ENCODE measurements at regions not wholly inside any gene's neighbourhood (a gene's known extent, or its start where the extent isn't known, plus 50 kb on each side); places are given as distances from the start of the nearest gene placed in this dataset.

- Histone ChIP-seq H3K4me1 (no peaks in the 10 kb centered on the region), H3K4me3 (no peak overlapping the region), H3K27ac (no peak overlapping the region), H3K9me3 (peaks cover 0 to 9% of the 10 kb centered on the region in 2 donors), H3K27me3 (no peaks in the 10 kb centered on the region), H3K36me3 (no peaks in the 10 kb centered on the region)
- no peak for TF ChIP-seq POLR2A (IDR thresholded peaks at IDR 0.05)
- no peak for TF ChIP-seq POLR2AphosphoS5 (IDR thresholded peaks at IDR 0.05)
- TF ChIP-seq CTCF (IDR thresholded peaks at IDR 0.05), result no peak
- intact Hi-C loops (cut with DNase I; ENCODE audit: low total_unique reads), result no loop called here
- DNase-seq (ENCODE audit: low spot score in 2 of 2), result no peak
Observed at GRCh38 chr1:4856396-4856795, 202.0 kb downstream of the AJAP1 start.

GRCh38 chr1:4854367-4854766 lies 200.0 kb downstream of the AJAP1 start:
- no peak for DNase-seq (ENCODE audit: low spot score in 2 of 2)
- intact Hi-C loops (cut with DNase I; ENCODE audit: low total_unique reads), result no loop called here
- Histone ChIP-seq H3K4me3 (no peak overlapping the region), H3K27me3 (no peaks in the 10 kb centered on the region), H3K9me3 (peaks cover 0 to 18% of the 10 kb centered on the region in 2 donors), H3K27ac (no peak overlapping the region), H3K36me3 (no peaks in the 10 kb centered on the region), H3K4me1 (no peaks in the 10 kb centered on the region)
- no peak for TF ChIP-seq POLR2A (IDR thresholded peaks at IDR 0.05)
- TF ChIP-seq POLR2AphosphoS5 (IDR thresholded peaks at IDR 0.05), result no peak
- no peak for TF ChIP-seq CTCF (IDR thresholded peaks at IDR 0.05)

- intact Hi-C loops (cut with DNase I; ENCODE audit: low total_unique reads), result no loop called here
- Histone ChIP-seq H3K4me3 (no peak overlapping the region), H3K27me3 (no peaks in the 10 kb centered on the region), H3K36me3 (no peaks in the 10 kb centered on the region), H3K9me3 (peaks cover 0 to 18% of the 10 kb centered on the region in 2 donors), H3K4me1 (no peaks in the 10 kb centered on the region), H3K27ac (no peak overlapping the region)
- no peak for DNase-seq (ENCODE audit: low spot score in 2 of 2)
- TF ChIP-seq POLR2A (IDR thresholded peaks at IDR 0.05), result no peak
- no peak for TF ChIP-seq POLR2AphosphoS5 (IDR thresholded peaks at IDR 0.05)
- no peak for TF ChIP-seq CTCF (IDR thresholded peaks at IDR 0.05)
Observed at GRCh38 chr1:4853904-4854303, 199.5 kb downstream of the AJAP1 start.

DNA sequence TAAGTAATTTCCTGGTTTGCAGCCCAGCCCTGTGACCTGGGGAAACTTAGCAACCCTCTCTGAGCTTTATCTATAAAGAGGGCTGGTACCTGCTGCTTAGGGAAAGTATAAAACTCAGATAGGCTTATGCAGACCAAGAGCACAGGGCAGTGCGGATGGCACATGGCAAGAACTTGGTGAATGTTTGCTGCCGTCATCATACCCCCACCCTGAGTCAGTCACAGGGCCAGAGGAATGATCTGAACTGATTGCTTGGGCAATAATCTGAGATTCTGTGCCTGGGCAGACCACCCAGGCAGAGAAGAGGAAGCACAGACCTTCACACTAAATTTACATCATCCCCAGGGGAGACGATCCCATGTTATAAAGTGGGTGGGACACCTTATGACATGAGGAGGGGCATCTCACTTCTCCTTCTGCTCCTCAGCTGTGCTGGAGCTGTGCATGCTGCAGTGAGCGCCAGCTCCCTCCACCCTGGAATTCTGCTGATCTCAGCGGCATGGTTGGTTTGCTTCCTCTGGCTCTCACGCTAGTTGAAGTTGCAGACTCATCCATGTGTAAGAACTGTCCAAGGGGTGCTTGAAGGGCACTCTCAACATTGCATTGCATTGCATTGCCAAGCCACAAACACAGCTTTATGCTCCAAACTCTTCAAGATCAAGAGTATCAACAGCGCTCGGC lies 197.1 kb downstream of the AJAP1 start:
- no peaks in the 10 kb centered on the region for H3K27me3 ChIP-seq
- no peak overlapping the region for H3K27ac ChIP-seq
- TF ChIP-seq POLR2AphosphoS5 (IDR thresholded peaks at IDR 0.05), result no peak
- TF ChIP-seq CTCF (IDR thresholded peaks at IDR 0.05), result no peak
- TF ChIP-seq POLR2A (IDR thresholded peaks at IDR 0.05), result no peak
- no peaks in the 10 kb centered on the region for H3K4me1 ChIP-seq
- peaks cover 0 to 18% of the 10 kb centered on the region in 2 donors for H3K9me3 ChIP-seq
- H3K4me3 ChIP-seq, result no peak overlapping the region
- H3K36me3 ChIP-seq, result no peaks in the 10 kb centered on the region
- intact Hi-C loops (cut with DNase I; ENCODE audit: low total_unique reads), result no loop called here
- no peak for DNase-seq (ENCODE audit: low spot score in 2 of 2)

DNA sequence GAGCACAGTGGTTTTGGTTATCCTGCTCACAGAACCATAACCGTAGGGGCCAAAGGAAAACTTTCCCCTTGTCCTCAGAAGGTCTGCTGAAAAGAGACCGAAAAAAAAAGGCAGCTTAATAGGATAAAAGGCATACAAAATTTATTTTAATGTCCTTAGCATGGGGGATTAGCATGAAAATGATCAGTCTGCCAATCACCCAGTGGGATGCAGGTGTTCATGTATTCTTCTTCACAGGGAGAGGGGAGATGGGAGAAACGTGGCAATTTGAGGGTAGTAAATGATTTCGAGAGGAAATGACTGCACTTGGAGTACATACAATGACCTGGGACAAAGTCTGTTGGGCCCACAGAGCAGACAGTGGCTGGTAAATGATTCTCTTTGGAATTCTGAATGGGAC lies 194.0 kb downstream of the AJAP1 start:
- no peaks in the 10 kb centered on the region for H3K4me1 ChIP-seq
- no peak for TF ChIP-seq POLR2AphosphoS5 (IDR thresholded peaks at IDR 0.05)
- TF ChIP-seq POLR2A (IDR thresholded peaks at IDR 0.05), result no peak
- no peak for TF ChIP-seq CTCF (IDR thresholded peaks at IDR 0.05)
- H3K9me3 ChIP-seq, result peaks cover 0 to 9% of the 10 kb centered on the region in 2 donors
- DNase-seq (ENCODE audit: low spot score in 2 of 2), result no peak
- H3K4me3 ChIP-seq, result no peak overlapping the region
- no peak overlapping the region for H3K27ac ChIP-seq
- H3K27me3 ChIP-seq, result no peaks in the 10 kb centered on the region
- no peaks in the 10 kb centered on the region for H3K36me3 ChIP-seq
- intact Hi-C loops (cut with DNase I; ENCODE audit: low total_unique reads), result no loop called here

All from breast epithelium (tissue), 4 donors.